ENCODE measurements at regions not wholly inside any gene's neighbourhood (a gene's known extent, or its start where the extent isn't known, plus 50 kb on each side); places are given as distances from the start of the nearest gene placed in this dataset.

DNA sequence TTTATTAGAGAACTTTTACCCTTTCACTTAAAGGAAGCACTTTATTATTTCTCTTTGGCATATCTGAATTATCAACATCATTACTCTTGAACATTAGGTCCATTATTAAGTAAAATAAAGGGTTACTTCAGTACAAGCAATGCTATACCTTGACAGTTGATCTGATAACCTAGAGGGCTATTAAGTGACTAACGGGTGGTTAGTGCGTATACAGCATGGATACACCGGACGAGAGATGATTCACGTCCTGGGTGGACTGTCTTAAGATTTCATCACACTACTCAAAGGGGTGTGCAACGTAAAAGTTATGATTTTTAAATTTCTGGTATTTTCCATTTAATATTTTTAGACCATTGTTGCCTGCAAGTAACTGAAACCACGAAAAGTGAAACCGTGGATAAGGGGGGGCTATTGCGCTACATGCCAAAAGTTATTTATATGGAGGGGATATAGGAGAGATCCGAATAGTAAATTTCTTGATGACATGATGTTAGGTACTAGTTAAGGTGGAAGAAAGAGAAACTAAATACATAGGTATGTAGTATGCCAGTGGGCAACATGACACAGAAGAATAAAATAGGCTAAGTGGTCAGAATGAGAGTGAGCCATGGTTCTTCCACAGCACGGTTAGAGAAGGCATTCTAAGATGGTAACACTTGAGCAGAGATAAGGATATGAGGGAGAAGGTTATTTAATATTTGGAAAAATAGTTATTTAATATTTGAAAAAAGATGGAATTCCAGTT is 230.8 kb upstream of the ANKRD50 start:
- TF ChIP-seq FOXP2 (optimal IDR thresholded peaks at IDR 0.05; ENCODE audit: borderline replicate concordance, extremely low read depth, extremely low read length, insufficient read depth) = no peak
- TF ChIP-seq POLR2AphosphoS5 (IDR thresholded peaks at IDR 0.05; ENCODE audit: low read depth, low read length) = no peak
- no peak for TF ChIP-seq TAF1 (IDR thresholded peaks at IDR 0.05; ENCODE audit: borderline replicate concordance, insufficient read depth, low read length)
- TF ChIP-seq, protein P1, sequence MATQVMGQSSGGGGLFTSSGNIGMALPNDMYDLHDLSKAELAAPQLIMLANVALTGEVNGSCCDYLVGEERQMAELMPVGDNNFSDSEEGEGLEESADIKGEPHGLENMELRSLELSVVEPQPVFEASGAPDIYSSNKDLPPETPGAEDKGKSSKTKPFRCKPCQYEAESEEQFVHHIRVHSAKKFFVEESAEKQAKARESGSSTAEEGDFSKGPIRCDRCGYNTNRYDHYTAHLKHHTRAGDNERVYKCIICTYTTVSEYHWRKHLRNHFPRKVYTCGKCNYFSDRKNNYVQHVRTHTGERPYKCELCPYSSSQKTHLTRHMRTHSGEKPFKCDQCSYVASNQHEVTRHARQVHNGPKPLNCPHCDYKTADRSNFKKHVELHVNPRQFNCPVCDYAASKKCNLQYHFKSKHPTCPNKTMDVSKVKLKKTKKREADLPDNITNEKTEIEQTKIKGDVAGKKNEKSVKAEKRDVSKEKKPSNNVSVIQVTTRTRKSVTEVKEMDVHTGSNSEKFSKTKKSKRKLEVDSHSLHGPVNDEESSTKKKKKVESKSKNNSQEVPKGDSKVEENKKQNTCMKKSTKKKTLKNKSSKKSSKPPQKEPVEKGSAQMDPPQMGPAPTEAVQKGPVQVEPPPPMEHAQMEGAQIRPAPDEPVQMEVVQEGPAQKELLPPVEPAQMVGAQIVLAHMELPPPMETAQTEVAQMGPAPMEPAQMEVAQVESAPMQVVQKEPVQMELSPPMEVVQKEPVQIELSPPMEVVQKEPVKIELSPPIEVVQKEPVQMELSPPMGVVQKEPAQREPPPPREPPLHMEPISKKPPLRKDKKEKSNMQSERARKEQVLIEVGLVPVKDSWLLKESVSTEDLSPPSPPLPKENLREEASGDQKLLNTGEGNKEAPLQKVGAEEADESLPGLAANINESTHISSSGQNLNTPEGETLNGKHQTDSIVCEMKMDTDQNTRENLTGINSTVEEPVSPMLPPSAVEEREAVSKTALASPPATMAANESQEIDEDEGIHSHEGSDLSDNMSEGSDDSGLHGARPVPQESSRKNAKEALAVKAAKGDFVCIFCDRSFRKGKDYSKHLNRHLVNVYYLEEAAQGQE (IDR thresholded peaks at IDR 0.05; ENCODE audit: insufficient read depth in 1 of 2, low read depth in 2 of 2, low read length in 2 of 2) = no peak
